ENCODE measurements at regions not wholly inside any gene's neighbourhood (a gene's known extent, or its start where the extent isn't known, plus 50 kb on each side); places are given as distances from the start of the nearest gene placed in this dataset.

- no peak for TF ChIP-seq EZH2 (IDR thresholded peaks at IDR 0.05; ENCODE audit: borderline replicate concordance, low read length)
- TF ChIP-seq CTCF (IDR thresholded peaks at IDR 0.05; ENCODE audit: low read length) = no peak
These were observed 53.6 kb upstream of the SPANXB1 start for GRCh38 chrX:140948827-140949226.

All from OCI-LY1 (cell line).